ENCODE measurements at regions not wholly inside any gene's neighbourhood (a gene's known extent, or its start where the extent isn't known, plus 50 kb on each side); places are given as distances from the start of the nearest gene placed in this dataset.

GRCh38 chr11:37630866-37631265, 1032.8 kb upstream of the RAG2 start:
- DNase-seq (ENCODE audit: low spot score): no peak

GRCh38 chr11:37623778-37624177, 1025.7 kb upstream of the RAG2 start:
- no peak for DNase-seq (ENCODE audit: low spot score)

- no peak for DNase-seq (ENCODE audit: low spot score)
Observed at GRCh38 chr11:37621662-37622061, 1023.6 kb upstream of the RAG2 start.

GRCh38 chr11:37616291-37616690, 1018.3 kb upstream of the RAG2 start:
- DNase-seq (ENCODE audit: low spot score): no peak

- DNase-seq (ENCODE audit: low spot score): no peak
Observed at GRCh38 chr11:37613031-37613430, 1015.0 kb upstream of the RAG2 start.

- DNase-seq (ENCODE audit: low spot score): no peak
Observed at GRCh38 chr11:37612146-37612545, 1014.1 kb upstream of the RAG2 start.

GRCh38 chr11:37605229-37605628, 1007.2 kb upstream of the RAG2 start:
- DNase-seq (ENCODE audit: low spot score): no peak

- DNase-seq (ENCODE audit: low spot score): no peak
Observed at GRCh38 chr11:37598381-37598780, 1000.3 kb upstream of the RAG2 start.

- no peak for DNase-seq (ENCODE audit: low spot score)
Observed at GRCh38 chr11:37597776-37598175, 999.7 kb upstream of the RAG2 start.

GRCh38 chr11:37595845-37596244, 997.8 kb upstream of the RAG2 start:
- no peak for DNase-seq (ENCODE audit: low spot score)

GRCh38 chr11:37574361-37574760, 976.3 kb upstream of the RAG2 start:
- DNase-seq (ENCODE audit: low spot score): no peak

GRCh38 chr11:37572491-37573171, 974.6 kb upstream of the RAG2 start:
- DNase-seq (ENCODE audit: low spot score): no peak

- DNase-seq (ENCODE audit: low spot score): no peak
Observed at GRCh38 chr11:37571246-37571645, 973.2 kb upstream of the RAG2 start.

GRCh38 chr11:37560991-37561390, 963.0 kb upstream of the RAG2 start:
- DNase-seq (ENCODE audit: low spot score): no peak

- no peak for DNase-seq (ENCODE audit: low spot score)
Observed at GRCh38 chr11:37560346-37560745, 962.3 kb upstream of the RAG2 start.

- no peak for DNase-seq (ENCODE audit: low spot score)
Observed at GRCh38 chr11:37558619-37559210, 960.7 kb upstream of the RAG2 start.

GRCh38 chr11:37557990-37558389, 960.0 kb upstream of the RAG2 start:
- no peak for DNase-seq (ENCODE audit: low spot score)

- no peak for DNase-seq (ENCODE audit: low spot score)
Observed at GRCh38 chr11:37552284-37552683, 954.2 kb upstream of the RAG2 start.

- no peak for DNase-seq (ENCODE audit: low spot score)
Observed at GRCh38 chr11:37544491-37544890, 946.5 kb upstream of the RAG2 start.

- DNase-seq (ENCODE audit: low spot score): no peak
Observed at GRCh38 chr11:37533830-37534229, 935.8 kb upstream of the RAG2 start.

- DNase-seq (ENCODE audit: low spot score): no peak
Observed at GRCh38 chr11:37533087-37533486, 935.1 kb upstream of the RAG2 start.

GRCh38 chr11:37532271-37532670, 934.2 kb upstream of the RAG2 start:
- no peak for DNase-seq (ENCODE audit: low spot score)

- no peak for DNase-seq (ENCODE audit: low spot score)
Observed at GRCh38 chr11:37527545-37527944, 929.5 kb upstream of the RAG2 start.

- no peak for DNase-seq (ENCODE audit: low spot score)
Observed at GRCh38 chr11:37525336-37525735, 927.3 kb upstream of the RAG2 start.
